ENCODE measurements at regions not wholly inside any gene's neighbourhood (a gene's known extent, or its start where the extent isn't known, plus 50 kb on each side); places are given as distances from the start of the nearest gene placed in this dataset.

DNA sequence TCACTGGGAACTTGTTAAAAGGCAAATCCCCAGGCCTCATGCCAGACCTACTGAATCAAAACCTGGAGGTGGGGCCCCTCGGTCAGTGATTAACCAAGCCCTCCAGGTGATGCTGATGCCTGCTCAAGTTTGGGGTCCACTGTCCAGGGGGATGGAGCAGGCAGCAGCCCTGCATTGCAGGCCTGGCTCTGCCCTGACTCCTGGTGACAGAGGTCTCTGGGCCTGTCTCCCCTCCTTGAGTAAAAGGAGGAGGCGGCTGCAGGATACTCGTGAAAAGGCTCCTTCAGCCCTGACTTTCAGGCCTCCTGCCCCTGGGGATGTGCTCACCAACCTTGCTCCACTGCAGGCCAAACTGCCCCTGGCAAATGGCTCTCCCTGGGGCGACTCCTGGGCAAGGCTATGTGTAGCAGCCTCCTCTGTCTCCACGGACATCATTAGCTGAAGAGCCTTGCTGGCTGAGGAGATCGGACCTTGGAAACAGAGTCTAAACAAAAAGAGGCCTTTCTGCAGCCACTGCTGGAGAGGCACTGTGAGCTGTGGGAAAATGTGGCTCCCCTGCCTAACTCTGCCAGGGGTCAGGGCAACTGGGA, 134.8 kb upstream of the ALDH1B1 start:
- Histone ChIP-seq H3K4me3 (ENCODE audit: low read depth, low read length) (no peak overlapping the region), H3K27me3 (ENCODE audit: control insufficient read depth, insufficient read depth, low read length) (no peaks in the 10 kb centered on the region), H3K36me3 (ENCODE audit: control insufficient read depth, insufficient read depth, low read length) (no peaks in the 10 kb centered on the region)
- no peak for TF ChIP-seq CTCF (IDR thresholded peaks at IDR 0.05; ENCODE audit: insufficient read depth, low read length, poor library complexity, severe bottlenecking)
- DNase-seq (ENCODE audit: low read depth), result no peak

GRCh38 chr9:38256461-38256860, 136.0 kb upstream of the ALDH1B1 start:
- no peak for TF ChIP-seq CTCF (IDR thresholded peaks at IDR 0.05; ENCODE audit: insufficient read depth, low read length, poor library complexity, severe bottlenecking)
- Histone ChIP-seq H3K36me3 (ENCODE audit: control insufficient read depth, insufficient read depth, low read length) (no peaks in the 10 kb centered on the region), H3K27me3 (ENCODE audit: control insufficient read depth, insufficient read depth, low read length) (no peaks in the 10 kb centered on the region), H3K4me3 (ENCODE audit: low read depth, low read length) (no peak overlapping the region)
- no peak for DNase-seq (ENCODE audit: low read depth)

- no peak for DNase-seq (ENCODE audit: low read depth)
- no peaks in the 10 kb centered on the region for H3K36me3 ChIP-seq (ENCODE audit: control insufficient read depth, insufficient read depth, low read length)
- H3K27me3 ChIP-seq (ENCODE audit: control insufficient read depth, insufficient read depth, low read length), result no peaks in the 10 kb centered on the region
- no peak overlapping the region for H3K4me3 ChIP-seq (ENCODE audit: low read depth, low read length)
- no peak for TF ChIP-seq CTCF (IDR thresholded peaks at IDR 0.05; ENCODE audit: insufficient read depth, low read length, poor library complexity, severe bottlenecking)
Measured at GRCh38 chr9:38255599-38255998, 136.9 kb upstream of the ALDH1B1 start.

DNA sequence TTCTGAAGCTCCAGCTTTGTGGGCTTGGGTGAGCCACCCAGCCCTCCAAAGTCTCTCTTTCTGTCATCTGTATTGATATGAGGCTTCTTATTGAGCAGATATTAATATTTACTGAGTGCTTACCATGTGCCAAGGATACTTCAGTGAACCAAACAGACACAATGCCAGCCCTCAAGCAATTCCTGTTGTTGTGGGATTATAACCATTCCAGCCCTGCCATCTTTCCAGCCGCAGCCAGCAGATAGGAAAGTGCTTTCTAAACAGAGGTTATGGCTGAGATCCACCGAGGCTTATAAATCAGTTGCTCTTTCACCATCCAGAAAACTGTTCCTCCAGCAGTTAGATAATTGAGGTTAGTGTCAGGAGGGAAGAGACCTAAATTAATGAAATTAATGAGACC, 137.7 kb upstream of the ALDH1B1 start:
- TF ChIP-seq CTCF (IDR thresholded peaks at IDR 0.05; ENCODE audit: insufficient read depth, low read length, poor library complexity, severe bottlenecking), result no peak
- no peaks in the 10 kb centered on the region for H3K27me3 ChIP-seq (ENCODE audit: control insufficient read depth, insufficient read depth, low read length)
- H3K36me3 ChIP-seq (ENCODE audit: control insufficient read depth, insufficient read depth, low read length), result no peaks in the 10 kb centered on the region
- no peak for DNase-seq (ENCODE audit: low read depth)
- H3K4me3 ChIP-seq (ENCODE audit: low read depth, low read length), result no peak overlapping the region

GRCh38 chr9:38254151-38254550, 138.4 kb upstream of the ALDH1B1 start:
- no peak for TF ChIP-seq CTCF (IDR thresholded peaks at IDR 0.05; ENCODE audit: insufficient read depth, low read length, poor library complexity, severe bottlenecking)
- H3K27me3 ChIP-seq (ENCODE audit: control insufficient read depth, insufficient read depth, low read length), result no peaks in the 10 kb centered on the region
- no peak overlapping the region for H3K4me3 ChIP-seq (ENCODE audit: low read depth, low read length)
- no peaks in the 10 kb centered on the region for H3K36me3 ChIP-seq (ENCODE audit: control insufficient read depth, insufficient read depth, low read length)
- no peak for DNase-seq (ENCODE audit: low read depth)

GRCh38 chr9:38253200-38253599, 139.3 kb upstream of the ALDH1B1 start:
- Histone ChIP-seq H3K4me3 (ENCODE audit: low read depth, low read length) (no peak overlapping the region), H3K36me3 (ENCODE audit: control insufficient read depth, insufficient read depth, low read length) (no peaks in the 10 kb centered on the region), H3K27me3 (ENCODE audit: control insufficient read depth, insufficient read depth, low read length) (no peaks in the 10 kb centered on the region)
- no peak for TF ChIP-seq CTCF (IDR thresholded peaks at IDR 0.05; ENCODE audit: insufficient read depth, low read length, poor library complexity, severe bottlenecking)
- DNase-seq (ENCODE audit: low read depth), result no peak
